ENCODE measurements at regions not wholly inside any gene's neighbourhood (a gene's known extent, or its start where the extent isn't known, plus 50 kb on each side); places are given as distances from the start of the nearest gene placed in this dataset.

GRCh38 chr6:169841907-169842606, 90.6 kb downstream of the ERMARD start:
- no peak overlapping the region for H3K27ac ChIP-seq (ENCODE audit: low read depth in 1 of 2, low read length in 1 of 2)
- peaks cover 0 to 20% (median 7%) of the 10 kb centered on the region in 3 donors for H3K27me3 ChIP-seq (ENCODE audit: control insufficient read depth in 3 of 3, insufficient read depth in 3 of 3, low read length in 2 of 3)
- peaks cover 0 to 2% (median 0%) of the 10 kb centered on the region in 4 donors for H3K9me3 ChIP-seq (ENCODE audit: control insufficient read depth in 4 of 4, insufficient read depth in 3 of 4, low read length in 3 of 4)
- 85% methylated on average over 13 of the region's 13 CpGs for WGBS, 2 donors
- H3K9ac ChIP-seq (ENCODE audit: insufficient read depth in 1 of 2, low read length in 2 of 2), result no peak overlapping the region
- TF ChIP-seq CTCF (IDR thresholded peaks at IDR 0.05; ENCODE audit: control extremely low read depth, extremely low read depth), result no peak
- H3K36me3 ChIP-seq (ENCODE audit: control insufficient read depth in 4 of 4, insufficient read depth in 4 of 4, low read length in 4 of 4), result no peaks in the 10 kb centered on the region
- peaks cover 0 to 2% (median 0%) of the 10 kb centered on the region in 5 donors for H3K4me1 ChIP-seq (ENCODE audit: control insufficient read depth in 5 of 5, insufficient read depth in 5 of 5, low read length in 5 of 5)
- ATAC-seq (ENCODE audit: insufficient read depth, low FRiP score), result no peak
- no peak for DNase-seq
- H3K4me3 ChIP-seq, result no peak overlapping the region

- Histone ChIP-seq H3K9ac (ENCODE audit: insufficient read depth in 1 of 2, low read length in 2 of 2) (no peak overlapping the region), H3K4me1 (ENCODE audit: control insufficient read depth in 5 of 5, insufficient read depth in 5 of 5, low read length in 5 of 5) (peaks cover 0 to 2% (median 0%) of the 10 kb centered on the region in 5 donors), H3K4me3 (no peak overlapping the region), H3K9me3 (ENCODE audit: control insufficient read depth in 4 of 4, insufficient read depth in 3 of 4, low read length in 3 of 4) (peaks cover 0 to 2% (median 0%) of the 10 kb centered on the region in 4 donors), H3K36me3 (ENCODE audit: control insufficient read depth in 4 of 4, insufficient read depth in 4 of 4, low read length in 4 of 4) (no peaks in the 10 kb centered on the region), H3K27ac (ENCODE audit: low read depth in 1 of 2, low read length in 1 of 2) (no peak overlapping the region), H3K27me3 (ENCODE audit: control insufficient read depth in 3 of 3, insufficient read depth in 3 of 3, low read length in 2 of 3) (peaks cover 0 to 28% (median 7%) of the 10 kb centered on the region in 3 donors)
- ATAC-seq (ENCODE audit: insufficient read depth, low FRiP score) (no peak), DNase-seq (no peak)
- WGBS, 2 donors, result 95 to 98% methylated on average over 6 of the region's 6 CpGs
- TF ChIP-seq CTCF (IDR thresholded peaks at IDR 0.05; ENCODE audit: control extremely low read depth, extremely low read depth), result no peak
These were observed 89.8 kb downstream of the ERMARD start for GRCh38 chr6:169841251-169841650.

DNA sequence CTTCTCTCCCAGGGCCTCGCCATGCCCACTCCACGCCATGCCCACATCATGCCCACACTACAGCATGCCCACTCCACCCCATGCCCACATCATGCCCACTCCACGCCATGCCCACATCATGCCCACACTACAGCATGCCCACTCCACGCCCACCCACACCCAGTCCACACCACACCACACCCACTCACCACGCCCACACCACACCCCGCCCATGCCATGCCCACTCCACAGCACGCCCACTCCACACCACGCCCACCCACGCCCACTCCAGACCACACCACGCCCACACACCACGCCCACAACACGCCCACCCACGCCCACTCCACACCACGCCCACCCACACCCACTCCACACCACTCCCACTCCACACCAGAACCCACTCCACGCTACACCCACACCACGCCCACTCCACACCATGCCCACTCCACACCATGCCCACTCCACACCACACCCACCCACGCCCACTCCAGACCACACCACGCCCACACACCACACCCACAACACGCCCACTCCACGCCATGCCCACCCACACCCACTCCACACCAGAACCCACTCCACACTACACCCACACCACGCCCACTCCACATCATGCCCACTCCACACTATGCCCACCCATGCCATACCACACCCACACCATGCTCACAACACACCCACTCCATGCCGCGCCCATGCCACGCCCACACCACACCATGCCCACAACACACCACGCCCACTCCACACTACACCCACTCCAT, 88.6 kb downstream of the ERMARD start:
- peaks cover 0 to 25% (median 6%) of the 10 kb centered on the region in 3 donors for H3K27me3 ChIP-seq (ENCODE audit: control insufficient read depth in 3 of 3, insufficient read depth in 3 of 3, low read length in 2 of 3)
- ATAC-seq (ENCODE audit: insufficient read depth, low FRiP score) (no peak), DNase-seq (no peak)
- H3K27ac ChIP-seq (ENCODE audit: low read depth in 1 of 2, low read length in 1 of 2), result no peak overlapping the region
- WGBS, 2 donors, result 89 to 91% methylated on average over 25 of the region's 25 CpGs
- H3K9me3 ChIP-seq (ENCODE audit: control insufficient read depth in 4 of 4, insufficient read depth in 3 of 4, low read length in 3 of 4), result peaks cover 0 to 2% (median 0%) of the 10 kb centered on the region in 4 donors
- H3K9ac ChIP-seq (ENCODE audit: insufficient read depth in 1 of 2, low read length in 2 of 2), result no peak overlapping the region
- H3K36me3 ChIP-seq (ENCODE audit: control insufficient read depth in 4 of 4, insufficient read depth in 4 of 4, low read length in 4 of 4), result no peaks in the 10 kb centered on the region
- H3K4me3 ChIP-seq, result no peak overlapping the region
- no peak for TF ChIP-seq CTCF (IDR thresholded peaks at IDR 0.05; ENCODE audit: control extremely low read depth, extremely low read depth)
- H3K4me1 ChIP-seq (ENCODE audit: control insufficient read depth in 5 of 5, insufficient read depth in 5 of 5, low read length in 5 of 5), result peaks cover 0 to 2% (median 0%) of the 10 kb centered on the region in 5 donors

Measured in lung (tissue), 11 donors.